HG03558 (cell line): ENCODE measurements at regions not wholly inside any gene's neighbourhood (a gene's known extent, or its start where the extent isn't known, plus 50 kb on each side); places are given as distances from the start of the nearest gene placed in this dataset.
"Not testable (repeated sequence)": the region's sequence is repeated elsewhere in the genome, so short reads cannot be mapped to it uniquely, and the experiment has no call there.

ENCODE experiments used
- ATAC-seq: cut with Tn5 transposase; IDR thresholded peaks from one replicate; pipeline ENCODE4 v1.9.1; 2021; ENCODE audit warnings: moderate number of reproducible peaks; ENCODE audit not compliant: unreplicated experiment; ENCODE audit errors: extremely low read depth

GRCh38 chr4:110830461-110830860 is 207.6 kb upstream of the PITX2 start:
- ATAC-seq = no peak

GRCh38 chr4:110837896-110838450 is 215.1 kb upstream of the PITX2 start:
- no peak for ATAC-seq

- ATAC-seq = no peak
Measured at GRCh38 chr4:110840221-110840654, 217.4 kb upstream of the PITX2 start.

GRCh38 chr4:110848787-110849186 is 225.9 kb upstream of the PITX2 start:
- ATAC-seq = no peak

- ATAC-seq = no peak
Measured at GRCh38 chr4:110849461-110849860, 226.6 kb upstream of the PITX2 start.

GRCh38 chr4:110850461-110851442 is 227.9 kb upstream of the PITX2 start:
- ATAC-seq = no peak

GRCh38 chr4:110851989-110852388 is 229.1 kb upstream of the PITX2 start:
- no peak for ATAC-seq

- no peak for ATAC-seq
Measured at GRCh38 chr4:110852793-110853192, 229.9 kb upstream of the PITX2 start.

GRCh38 chr4:110853242-110853641 is 230.4 kb upstream of the PITX2 start:
- ATAC-seq = no peak

- no peak for ATAC-seq
Measured at GRCh38 chr4:110854021-110854678, 231.3 kb upstream of the PITX2 start.

- no peak for ATAC-seq
Measured at GRCh38 chr4:110860125-110860524, 237.2 kb upstream of the PITX2 start.

GRCh38 chr4:110860901-110861300 is 238.0 kb upstream of the PITX2 start:
- no peak for ATAC-seq

- ATAC-seq = no peak
Measured at GRCh38 chr4:110865611-110866259, 242.9 kb upstream of the PITX2 start.

GRCh38 chr4:110867251-110867960 is 244.5 kb upstream of the PITX2 start:
- ATAC-seq = peak; percentile 61

- no peak for ATAC-seq
Measured at GRCh38 chr4:110867981-110868720, 245.3 kb upstream of the PITX2 start.

GRCh38 chr4:110869114-110869513 is 246.2 kb upstream of the PITX2 start:
- ATAC-seq = no peak

- ATAC-seq = peak; percentile 48
Measured at GRCh38 chr4:110869862-110870572, 247.1 kb upstream of the PITX2 start.

GRCh38 chr4:110876214-110876613 is 253.3 kb upstream of the PITX2 start:
- ATAC-seq = not testable (repeated sequence)

GRCh38 chr4:110876866-110877265 is 254.0 kb upstream of the PITX2 start:
- no peak for ATAC-seq
